OCI-LY3 (cell line): ENCODE measurements at regions not wholly inside any gene's neighbourhood (a gene's known extent, or its start where the extent isn't known, plus 50 kb on each side); places are given as distances from the start of the nearest gene placed in this dataset.

Experiments
- EZH2phosphoT487 ChIP-seq: fragments of 200-600 bp; shearing (Covaris generic); IDR thresholded peaks from 2 replicates; pipeline ENCODE4 v1.6.1; 2018; ENCODE audit warnings: antibody characterized with exemption, mixed run types, low read depth
- TF ChIP-seq, protein P1 (sequence below): fragments of 200-600, 300-600 bp; sonication (generic); IDR thresholded peaks from 2 replicates; pipeline ENCODE4 v1.5.1; 2014; ENCODE audit warnings: antibody characterized with exemption, low read length, low read depth

DNA sequence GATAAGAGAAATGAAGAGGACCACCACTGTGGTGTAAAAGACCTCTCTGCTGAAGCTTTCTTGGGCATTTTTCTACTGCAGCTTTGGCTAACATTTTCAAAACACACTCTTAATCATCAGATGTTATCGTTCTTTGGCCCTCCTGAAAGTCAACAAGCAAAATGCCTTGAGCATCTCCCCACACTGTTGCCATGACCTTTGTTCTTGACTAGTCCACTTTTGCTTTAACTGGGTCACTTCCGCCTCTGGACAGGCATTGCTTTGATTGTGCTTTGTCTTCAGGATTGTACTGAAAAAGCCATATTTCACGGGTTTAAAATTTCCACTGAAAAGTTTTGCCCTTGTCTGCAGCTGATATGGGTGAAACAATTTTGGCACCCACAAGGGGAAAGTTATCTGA is 107.8 kb upstream of the CXCL12 start:
- TF ChIP-seq, protein P1, sequence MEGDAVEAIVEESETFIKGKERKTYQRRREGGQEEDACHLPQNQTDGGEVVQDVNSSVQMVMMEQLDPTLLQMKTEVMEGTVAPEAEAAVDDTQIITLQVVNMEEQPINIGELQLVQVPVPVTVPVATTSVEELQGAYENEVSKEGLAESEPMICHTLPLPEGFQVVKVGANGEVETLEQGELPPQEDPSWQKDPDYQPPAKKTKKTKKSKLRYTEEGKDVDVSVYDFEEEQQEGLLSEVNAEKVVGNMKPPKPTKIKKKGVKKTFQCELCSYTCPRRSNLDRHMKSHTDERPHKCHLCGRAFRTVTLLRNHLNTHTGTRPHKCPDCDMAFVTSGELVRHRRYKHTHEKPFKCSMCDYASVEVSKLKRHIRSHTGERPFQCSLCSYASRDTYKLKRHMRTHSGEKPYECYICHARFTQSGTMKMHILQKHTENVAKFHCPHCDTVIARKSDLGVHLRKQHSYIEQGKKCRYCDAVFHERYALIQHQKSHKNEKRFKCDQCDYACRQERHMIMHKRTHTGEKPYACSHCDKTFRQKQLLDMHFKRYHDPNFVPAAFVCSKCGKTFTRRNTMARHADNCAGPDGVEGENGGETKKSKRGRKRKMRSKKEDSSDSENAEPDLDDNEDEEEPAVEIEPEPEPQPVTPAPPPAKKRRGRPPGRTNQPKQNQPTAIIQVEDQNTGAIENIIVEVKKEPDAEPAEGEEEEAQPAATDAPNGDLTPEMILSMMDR = no peak
- TF ChIP-seq EZH2phosphoT487 = no peak
